Glutamatergic neuron (in vitro differentiated cells): ENCODE measurements at regions not wholly inside any gene's neighbourhood (a gene's known extent, or its start where the extent isn't known, plus 50 kb on each side); places are given as distances from the start of the nearest gene placed in this dataset.
A peak's percentile ranks its signal among the peaks of the same experiment; 100 is the strongest.

ENCODE experiments used
- DNase-seq: peaks from one replicate; pipeline ENCODE4 v3.0.0; 2022
- H3K27ac Mint-ChIP-seq: one replicate; pipeline ENCODE4 v1.8.0; 2020; ENCODE audit warnings: mild to moderate bottlenecking, mixed read lengths, inconsistent platforms; ENCODE audit not compliant: unreplicated experiment
- H3K27me3 Mint-ChIP-seq: one replicate; pipeline ENCODE4 v1.8.0; 2020; ENCODE audit warnings: mild to moderate bottlenecking, moderate library complexity, mixed read lengths, inconsistent platforms; ENCODE audit not compliant: unreplicated experiment
- H3K36me3 Mint-ChIP-seq: one replicate; pipeline ENCODE4 v1.8.0; 2020; ENCODE audit warnings: mild to moderate bottlenecking, mixed read lengths, inconsistent platforms; ENCODE audit not compliant: unreplicated experiment
- H3K4me1 Mint-ChIP-seq: one replicate; pipeline ENCODE4 v1.8.0; 2020; ENCODE audit warnings: mild to moderate bottlenecking, low read depth, mixed read lengths, inconsistent platforms; ENCODE audit not compliant: unreplicated experiment
- H3K4me3 Mint-ChIP-seq: one replicate; pipeline ENCODE4 v1.8.0; 2020; ENCODE audit warnings: mild to moderate bottlenecking, mixed read lengths, inconsistent platforms; ENCODE audit not compliant: unreplicated experiment
- H3K9me3 Mint-ChIP-seq: one replicate; pipeline ENCODE4 v1.8.0; 2020; ENCODE audit warnings: mild to moderate bottlenecking, moderate library complexity, mixed read lengths, inconsistent platforms; ENCODE audit not compliant: unreplicated experiment
- CTCF ChIP-seq: fragments of 200-600 bp; sonication (generic); IDR thresholded peaks from one replicate; pipeline ENCODE4 v1.5.0; 2021; ENCODE audit not compliant: partially characterized antibody, unreplicated experiment

- Mint-ChIP-seq H3K27ac (no peak overlapping the region), H3K4me1 (peaks cover 4% of the 10 kb centered on the region), H3K4me3 (no peak overlapping the region), H3K27me3 (no peaks in the 10 kb centered on the region), H3K36me3 (no peaks in the 10 kb centered on the region), H3K9me3 (no peaks in the 10 kb centered on the region)
- peak; percentile 79 for TF ChIP-seq CTCF
- no peak for DNase-seq
Measured at GRCh38 chr7:86926732-86927131, 132.7 kb downstream of the ELAPOR2 start.

- H3K4me1 Mint-ChIP-seq, result peaks cover 16% of the 10 kb centered on the region
- peaks cover 6% of the 10 kb centered on the region for H3K27me3 Mint-ChIP-seq
- H3K9me3 Mint-ChIP-seq, result peaks cover 4% of the 10 kb centered on the region
- no peak overlapping the region for H3K27ac Mint-ChIP-seq
- no peak for TF ChIP-seq CTCF
- no peak for DNase-seq
- no peak overlapping the region for H3K4me3 Mint-ChIP-seq
- H3K36me3 Mint-ChIP-seq, result no peaks in the 10 kb centered on the region
Measured at GRCh38 chr7:86925221-86925620, 134.2 kb downstream of the ELAPOR2 start.

GRCh38 chr7:86923527-86923926, 135.9 kb downstream of the ELAPOR2 start:
- Mint-ChIP-seq H3K36me3 (no peaks in the 10 kb centered on the region), H3K9me3 (peaks cover 4% of the 10 kb centered on the region), H3K27ac (no peak overlapping the region), H3K27me3 (peaks cover 6% of the 10 kb centered on the region), H3K4me1 (peaks cover 19% of the 10 kb centered on the region), H3K4me3 (no peak overlapping the region)
- no peak for DNase-seq
- no peak for TF ChIP-seq CTCF

- peaks cover 4% of the 10 kb centered on the region for H3K9me3 Mint-ChIP-seq
- no peak for TF ChIP-seq CTCF
- no peak overlapping the region for H3K4me3 Mint-ChIP-seq
- peaks cover 6% of the 10 kb centered on the region for H3K27me3 Mint-ChIP-seq
- H3K27ac Mint-ChIP-seq, result no peak overlapping the region
- DNase-seq, result no peak
- H3K36me3 Mint-ChIP-seq, result no peaks in the 10 kb centered on the region
- H3K4me1 Mint-ChIP-seq, result peaks cover 19% of the 10 kb centered on the region
Measured at GRCh38 chr7:86920154-86920553, 139.3 kb downstream of the ELAPOR2 start.

- Mint-ChIP-seq H3K27ac (no peak overlapping the region), H3K27me3 (peaks cover 6% of the 10 kb centered on the region), H3K9me3 (peaks cover 4% of the 10 kb centered on the region), H3K4me1 (peaks cover 15% of the 10 kb centered on the region), H3K4me3 (no peak overlapping the region), H3K36me3 (no peaks in the 10 kb centered on the region)
- TF ChIP-seq CTCF, result no peak
- DNase-seq, result no peak
Measured at GRCh38 chr7:86918245-86918644, 141.2 kb downstream of the ELAPOR2 start.
